ENCODE measurements at regions not wholly inside any gene's neighbourhood (a gene's known extent, or its start where the extent isn't known, plus 50 kb on each side); places are given as distances from the start of the nearest gene placed in this dataset.

DNA sequence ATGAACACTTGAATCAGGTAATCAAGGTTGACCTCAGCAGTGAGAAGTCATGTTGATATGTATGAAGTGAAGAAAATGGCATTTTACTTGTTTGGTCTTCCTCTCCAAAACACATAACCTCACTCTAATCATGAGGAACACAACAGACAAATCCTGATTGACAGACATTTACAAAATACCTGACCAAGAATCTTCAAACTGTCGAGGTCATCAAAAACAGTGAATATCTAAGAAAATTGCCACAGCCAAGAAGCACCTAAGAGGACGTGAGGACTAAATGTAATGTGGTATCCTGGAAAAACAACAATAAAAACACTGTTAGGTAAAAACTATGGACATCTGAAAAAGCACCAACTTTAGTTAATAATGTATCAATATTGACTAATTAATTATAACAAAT is 129.5 kb upstream of the MAGEB18 start:
- TF ChIP-seq POLR2A (IDR thresholded peaks at IDR 0.05) (no peak), EP300 (IDR thresholded peaks at IDR 0.05; ENCODE audit: low read depth) (no peak)
- TF ChIP-seq, protein P1, sequence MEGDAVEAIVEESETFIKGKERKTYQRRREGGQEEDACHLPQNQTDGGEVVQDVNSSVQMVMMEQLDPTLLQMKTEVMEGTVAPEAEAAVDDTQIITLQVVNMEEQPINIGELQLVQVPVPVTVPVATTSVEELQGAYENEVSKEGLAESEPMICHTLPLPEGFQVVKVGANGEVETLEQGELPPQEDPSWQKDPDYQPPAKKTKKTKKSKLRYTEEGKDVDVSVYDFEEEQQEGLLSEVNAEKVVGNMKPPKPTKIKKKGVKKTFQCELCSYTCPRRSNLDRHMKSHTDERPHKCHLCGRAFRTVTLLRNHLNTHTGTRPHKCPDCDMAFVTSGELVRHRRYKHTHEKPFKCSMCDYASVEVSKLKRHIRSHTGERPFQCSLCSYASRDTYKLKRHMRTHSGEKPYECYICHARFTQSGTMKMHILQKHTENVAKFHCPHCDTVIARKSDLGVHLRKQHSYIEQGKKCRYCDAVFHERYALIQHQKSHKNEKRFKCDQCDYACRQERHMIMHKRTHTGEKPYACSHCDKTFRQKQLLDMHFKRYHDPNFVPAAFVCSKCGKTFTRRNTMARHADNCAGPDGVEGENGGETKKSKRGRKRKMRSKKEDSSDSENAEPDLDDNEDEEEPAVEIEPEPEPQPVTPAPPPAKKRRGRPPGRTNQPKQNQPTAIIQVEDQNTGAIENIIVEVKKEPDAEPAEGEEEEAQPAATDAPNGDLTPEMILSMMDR (IDR thresholded peaks at IDR 0.05): no peak
